ENCODE measurements at regions not wholly inside any gene's neighbourhood (a gene's known extent, or its start where the extent isn't known, plus 50 kb on each side); places are given as distances from the start of the nearest gene placed in this dataset.

GRCh38 chr11:69400140-69400539, 81.3 kb upstream of the LINC01488 start:
- H3K9me3 ChIP-seq = no peaks in the 10 kb centered on the region
- H3K36me3 ChIP-seq = no peaks in the 10 kb centered on the region
- intact Hi-C loops (cut with DNase I) = no loop called here
- WGBS = 88% methylated on average over 2 of the region's 2 CpGs
- no peak overlapping the region for H3K4me3 ChIP-seq
- H3K27me3 ChIP-seq (replicated peaks; ENCODE audit: insufficient read depth) = no peaks in the 10 kb centered on the region
- no peak overlapping the region for H3K27ac ChIP-seq
- no peaks in the 10 kb centered on the region for H3K4me1 ChIP-seq (replicated peaks)
- TF ChIP-seq CTCF (IDR thresholded peaks at IDR 0.05) (no peak), POLR2A (IDR thresholded peaks at IDR 0.05) (no peak), POLR2AphosphoS5 (IDR thresholded peaks at IDR 0.05) (no peak)
- DNase-seq (ENCODE audit: low spot score) = no peak

GRCh38 chr11:69400771-69401590, 80.5 kb upstream of the LINC01488 start:
- TF ChIP-seq CTCF (IDR thresholded peaks at IDR 0.05) (no peak), POLR2AphosphoS5 (IDR thresholded peaks at IDR 0.05) (no peak), POLR2A (IDR thresholded peaks at IDR 0.05) (no peak)
- Histone ChIP-seq H3K4me1 (replicated peaks) (no peaks in the 10 kb centered on the region), H3K27me3 (replicated peaks; ENCODE audit: insufficient read depth) (no peaks in the 10 kb centered on the region), H3K27ac (no peak overlapping the region), H3K36me3 (no peaks in the 10 kb centered on the region), H3K4me3 (no peak overlapping the region), H3K9me3 (no peaks in the 10 kb centered on the region)
- WGBS = 88% methylated on average over 18 of the region's 22 CpGs
- DNase-seq (ENCODE audit: low spot score) = no peak
- intact Hi-C loops (cut with DNase I) = no loop called here

DNA sequence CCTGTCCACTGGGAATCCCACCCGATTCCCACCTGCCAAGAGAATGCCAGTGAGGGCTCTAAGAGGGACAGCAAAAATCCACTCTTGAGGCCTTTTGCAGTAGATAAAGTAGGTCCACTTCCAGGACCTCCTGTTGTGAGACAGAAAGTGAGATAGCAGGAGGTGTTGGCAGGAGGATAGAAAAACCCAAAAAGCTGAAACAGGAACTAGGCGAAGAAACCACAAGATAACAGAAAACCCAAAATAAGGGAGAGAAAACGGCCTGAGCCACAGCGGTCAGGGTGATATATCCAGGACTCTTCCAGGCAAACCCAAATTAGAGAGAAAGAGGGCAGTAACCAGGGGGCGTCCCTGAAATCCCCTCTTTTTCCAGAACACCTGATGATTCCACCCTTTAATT, 79.7 kb upstream of the LINC01488 start:
- no peak for TF ChIP-seq CTCF (IDR thresholded peaks at IDR 0.05)
- TF ChIP-seq POLR2A (IDR thresholded peaks at IDR 0.05) = no peak
- no peak for TF ChIP-seq POLR2AphosphoS5 (IDR thresholded peaks at IDR 0.05)
- intact Hi-C loops (cut with DNase I) = no loop called here
- no peak overlapping the region for H3K27ac ChIP-seq
- DNase-seq (ENCODE audit: low spot score) = no peak
- no peaks in the 10 kb centered on the region for H3K36me3 ChIP-seq
- no peaks in the 10 kb centered on the region for H3K4me1 ChIP-seq (replicated peaks)
- H3K4me3 ChIP-seq = no peak overlapping the region
- WGBS = 84% methylated on average over 5 of the region's 5 CpGs
- H3K9me3 ChIP-seq = no peaks in the 10 kb centered on the region
- no peaks in the 10 kb centered on the region for H3K27me3 ChIP-seq (replicated peaks; ENCODE audit: insufficient read depth)

GRCh38 chr11:69402251-69402887, 79.1 kb upstream of the LINC01488 start:
- Histone ChIP-seq H3K27me3 (replicated peaks; ENCODE audit: insufficient read depth) (no peaks in the 10 kb centered on the region), H3K4me3 (no peak overlapping the region), H3K9me3 (no peaks in the 10 kb centered on the region), H3K27ac (no peak overlapping the region), H3K36me3 (no peaks in the 10 kb centered on the region), H3K4me1 (replicated peaks) (no peaks in the 10 kb centered on the region)
- no peak for DNase-seq (ENCODE audit: low spot score)
- intact Hi-C loops (cut with DNase I) = no loop called here
- TF ChIP-seq CTCF (IDR thresholded peaks at IDR 0.05) (no peak), POLR2AphosphoS5 (IDR thresholded peaks at IDR 0.05) (no peak), POLR2A (IDR thresholded peaks at IDR 0.05) (no peak)
- WGBS = 50% methylated on average over 4 of the region's 4 CpGs

Data from prostate gland (tissue), 2 donors.